HL-60 (cell line): ENCODE measurements at regions not wholly inside any gene's neighbourhood (a gene's known extent, or its start where the extent isn't known, plus 50 kb on each side); places are given as distances from the start of the nearest gene placed in this dataset.

Experiments used
- DNase-seq, 2 experiments: peaks; one replicate each; pipeline ENCODE4 v3.0.0-alpha.2; 2010 to 2020; ENCODE audit warnings: low read depth in 1 of 2, low spot score in 1 of 2
- H3K27ac ChIP-seq: fragments of 250-450 bp; sonication (Bioruptor Pico); replicated peaks from 2 replicates; pipeline ENCODE4 v1.5.1; 2020; ENCODE audit warnings: mild to moderate bottlenecking, moderate library complexity
- H3K27me3 ChIP-seq: fragments of 250-450 bp; sonication (Bioruptor Pico); 2 replicates; pipeline ENCODE4 v1.5.1; 2021; ENCODE audit warnings: mild to moderate bottlenecking, moderate library complexity; ENCODE audit not compliant: insufficient read depth, poor library complexity, severe bottlenecking
- H3K4me3 ChIP-seq: replicated peaks from 2 replicates; pipeline ENCODE4 v1.5.1; 2011; ENCODE audit warnings: mild to moderate bottlenecking, control low read depth, low read length; ENCODE audit not compliant: insufficient read depth
- GABPA ChIP-seq: IDR thresholded peaks from 2 replicates; pipeline ENCODE4 v1.6.1; 2012; ENCODE audit warnings: low read depth
- POLR2AphosphoS5 ChIP-seq: IDR thresholded peaks from 2 replicates; pipeline ENCODE4 v1.6.1; 2012; ENCODE audit warnings: low read depth
- SPI1 ChIP-seq: IDR thresholded peaks from 2 replicates; pipeline ENCODE4 v1.6.1; 2012; ENCODE audit warnings: low read depth, mild to moderate bottlenecking, borderline replicate concordance
- TF ChIP-seq, protein P1 (sequence below): IDR thresholded peaks from 2 replicates; pipeline ENCODE4 v1.6.1; 2012; ENCODE audit warnings: low read depth; ENCODE audit not compliant: insufficient replicate concordance
- TF ChIP-seq, protein P2 (sequence below): IDR thresholded peaks from one replicate; pipeline ENCODE4 v1.5.1; 2011; ENCODE audit warnings: low read length, control low read depth, inconsistent platforms; ENCODE audit not compliant: insufficient read depth

DNA sequence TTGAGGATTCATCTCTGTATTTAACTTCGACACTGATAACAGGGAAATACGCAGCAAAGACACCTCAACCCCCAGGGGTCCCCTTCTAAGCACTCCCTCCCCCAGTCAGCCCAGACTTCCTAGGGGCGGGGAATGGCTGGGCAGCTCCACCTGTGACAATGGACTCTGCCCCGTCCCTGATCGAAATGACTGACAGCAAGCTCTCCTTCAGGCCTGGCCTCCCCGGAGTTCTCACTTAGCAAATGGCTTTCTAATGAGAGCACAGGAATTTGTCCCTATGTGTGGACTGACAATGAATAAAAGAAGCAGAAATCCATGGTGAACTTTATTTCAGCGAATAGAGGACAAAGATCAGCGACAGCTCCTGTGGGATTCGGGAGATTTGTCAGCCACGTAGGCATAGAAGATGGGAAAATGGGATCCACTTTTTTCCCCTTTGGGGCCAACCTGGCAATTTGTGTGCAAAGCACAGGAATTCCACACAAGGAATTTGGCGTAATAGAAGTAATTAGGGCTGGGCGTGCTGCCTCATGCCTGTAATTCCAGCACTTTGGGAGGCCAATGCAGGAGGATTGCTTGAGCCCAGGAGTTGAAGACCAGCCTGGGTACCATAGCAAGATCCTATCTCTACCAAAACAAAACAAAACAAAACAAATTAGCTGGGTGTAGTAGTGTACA, 63.8 kb downstream of the TNFAIP2 start:
- DNase-seq = no peak
- H3K27ac ChIP-seq = no peak overlapping the region
- H3K4me3 ChIP-seq = no peak overlapping the region
- H3K27me3 ChIP-seq = peaks cover 21% of the 10 kb centered on the region
- TF ChIP-seq, protein P1, sequence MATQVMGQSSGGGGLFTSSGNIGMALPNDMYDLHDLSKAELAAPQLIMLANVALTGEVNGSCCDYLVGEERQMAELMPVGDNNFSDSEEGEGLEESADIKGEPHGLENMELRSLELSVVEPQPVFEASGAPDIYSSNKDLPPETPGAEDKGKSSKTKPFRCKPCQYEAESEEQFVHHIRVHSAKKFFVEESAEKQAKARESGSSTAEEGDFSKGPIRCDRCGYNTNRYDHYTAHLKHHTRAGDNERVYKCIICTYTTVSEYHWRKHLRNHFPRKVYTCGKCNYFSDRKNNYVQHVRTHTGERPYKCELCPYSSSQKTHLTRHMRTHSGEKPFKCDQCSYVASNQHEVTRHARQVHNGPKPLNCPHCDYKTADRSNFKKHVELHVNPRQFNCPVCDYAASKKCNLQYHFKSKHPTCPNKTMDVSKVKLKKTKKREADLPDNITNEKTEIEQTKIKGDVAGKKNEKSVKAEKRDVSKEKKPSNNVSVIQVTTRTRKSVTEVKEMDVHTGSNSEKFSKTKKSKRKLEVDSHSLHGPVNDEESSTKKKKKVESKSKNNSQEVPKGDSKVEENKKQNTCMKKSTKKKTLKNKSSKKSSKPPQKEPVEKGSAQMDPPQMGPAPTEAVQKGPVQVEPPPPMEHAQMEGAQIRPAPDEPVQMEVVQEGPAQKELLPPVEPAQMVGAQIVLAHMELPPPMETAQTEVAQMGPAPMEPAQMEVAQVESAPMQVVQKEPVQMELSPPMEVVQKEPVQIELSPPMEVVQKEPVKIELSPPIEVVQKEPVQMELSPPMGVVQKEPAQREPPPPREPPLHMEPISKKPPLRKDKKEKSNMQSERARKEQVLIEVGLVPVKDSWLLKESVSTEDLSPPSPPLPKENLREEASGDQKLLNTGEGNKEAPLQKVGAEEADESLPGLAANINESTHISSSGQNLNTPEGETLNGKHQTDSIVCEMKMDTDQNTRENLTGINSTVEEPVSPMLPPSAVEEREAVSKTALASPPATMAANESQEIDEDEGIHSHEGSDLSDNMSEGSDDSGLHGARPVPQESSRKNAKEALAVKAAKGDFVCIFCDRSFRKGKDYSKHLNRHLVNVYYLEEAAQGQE = no peak
- TF ChIP-seq, protein P2, sequence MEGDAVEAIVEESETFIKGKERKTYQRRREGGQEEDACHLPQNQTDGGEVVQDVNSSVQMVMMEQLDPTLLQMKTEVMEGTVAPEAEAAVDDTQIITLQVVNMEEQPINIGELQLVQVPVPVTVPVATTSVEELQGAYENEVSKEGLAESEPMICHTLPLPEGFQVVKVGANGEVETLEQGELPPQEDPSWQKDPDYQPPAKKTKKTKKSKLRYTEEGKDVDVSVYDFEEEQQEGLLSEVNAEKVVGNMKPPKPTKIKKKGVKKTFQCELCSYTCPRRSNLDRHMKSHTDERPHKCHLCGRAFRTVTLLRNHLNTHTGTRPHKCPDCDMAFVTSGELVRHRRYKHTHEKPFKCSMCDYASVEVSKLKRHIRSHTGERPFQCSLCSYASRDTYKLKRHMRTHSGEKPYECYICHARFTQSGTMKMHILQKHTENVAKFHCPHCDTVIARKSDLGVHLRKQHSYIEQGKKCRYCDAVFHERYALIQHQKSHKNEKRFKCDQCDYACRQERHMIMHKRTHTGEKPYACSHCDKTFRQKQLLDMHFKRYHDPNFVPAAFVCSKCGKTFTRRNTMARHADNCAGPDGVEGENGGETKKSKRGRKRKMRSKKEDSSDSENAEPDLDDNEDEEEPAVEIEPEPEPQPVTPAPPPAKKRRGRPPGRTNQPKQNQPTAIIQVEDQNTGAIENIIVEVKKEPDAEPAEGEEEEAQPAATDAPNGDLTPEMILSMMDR = no peak
- TF ChIP-seq GABPA = no peak
- TF ChIP-seq SPI1 = no peak
- no peak for TF ChIP-seq POLR2AphosphoS5

DNA sequence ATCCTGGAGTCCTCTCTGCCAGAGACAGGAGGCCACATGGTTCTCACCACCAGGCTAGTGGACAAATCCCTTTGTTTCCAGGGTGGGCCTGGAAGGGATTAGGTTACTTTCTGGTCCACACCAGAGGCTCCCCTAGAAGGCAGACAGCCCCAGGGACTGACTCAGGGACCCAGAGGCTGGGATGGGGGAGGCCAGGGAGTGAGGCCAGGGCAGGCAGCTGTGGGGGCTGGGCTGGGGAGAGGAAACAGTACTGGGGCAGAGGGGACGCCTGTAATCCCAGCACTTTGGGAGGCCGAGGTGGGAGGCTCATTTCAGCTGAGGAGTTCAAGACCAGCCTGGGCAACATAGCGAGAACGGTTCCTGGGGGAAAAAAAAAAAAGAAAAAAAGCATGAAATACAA, 64.7 kb downstream of the TNFAIP2 start:
- no peak for TF ChIP-seq POLR2AphosphoS5
- TF ChIP-seq GABPA = no peak
- TF ChIP-seq, protein P2 = no peak
- no peak for TF ChIP-seq SPI1
- TF ChIP-seq, protein P1 = no peak
- H3K27ac ChIP-seq = no peak overlapping the region
- no peak overlapping the region for H3K4me3 ChIP-seq
- DNase-seq = no peak
- peaks cover 21% of the 10 kb centered on the region for H3K27me3 ChIP-seq

DNA sequence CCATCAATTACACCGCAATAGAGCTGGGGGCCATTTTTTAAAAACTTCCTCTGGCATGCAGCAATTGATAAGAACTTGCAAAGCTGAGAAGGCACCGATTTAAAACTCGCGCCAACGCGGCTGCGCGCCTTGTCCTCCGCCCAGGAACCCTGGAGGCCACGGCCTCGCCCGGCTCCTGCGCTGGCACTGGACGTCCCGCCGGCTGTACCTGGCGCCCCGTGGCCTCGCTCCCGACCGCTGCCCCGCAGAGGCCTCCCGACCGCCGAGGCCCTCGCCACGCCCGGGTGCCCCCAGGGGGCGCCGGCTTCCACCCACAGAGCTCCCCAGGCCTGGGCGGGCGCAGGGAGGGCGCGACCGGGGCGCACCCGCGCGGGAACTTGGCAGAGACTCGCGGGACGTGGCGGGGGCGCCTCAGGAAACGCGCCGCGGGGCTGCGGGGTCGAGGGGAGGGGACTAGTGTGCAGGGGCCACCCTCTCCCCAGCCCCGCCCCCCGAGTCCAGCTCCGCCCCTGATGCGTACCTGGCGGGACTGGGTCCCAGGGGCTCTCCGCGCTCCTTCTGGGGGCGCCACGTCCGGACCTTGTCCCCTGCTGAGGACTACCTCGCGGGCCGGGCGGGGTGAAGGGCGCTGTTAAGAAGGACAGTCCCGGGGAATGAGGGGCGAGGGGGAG, 65.7 kb downstream of the TNFAIP2 start:
- Histone ChIP-seq H3K27me3 (peaks cover 21% of the 10 kb centered on the region), H3K4me3 (no peak overlapping the region), H3K27ac (no peak overlapping the region)
- TF ChIP-seq, protein P2 = no peak
- no peak for DNase-seq
